ENCODE measurements at regions not wholly inside any gene's neighbourhood (a gene's known extent, or its start where the extent isn't known, plus 50 kb on each side); places are given as distances from the start of the nearest gene placed in this dataset.

DNA sequence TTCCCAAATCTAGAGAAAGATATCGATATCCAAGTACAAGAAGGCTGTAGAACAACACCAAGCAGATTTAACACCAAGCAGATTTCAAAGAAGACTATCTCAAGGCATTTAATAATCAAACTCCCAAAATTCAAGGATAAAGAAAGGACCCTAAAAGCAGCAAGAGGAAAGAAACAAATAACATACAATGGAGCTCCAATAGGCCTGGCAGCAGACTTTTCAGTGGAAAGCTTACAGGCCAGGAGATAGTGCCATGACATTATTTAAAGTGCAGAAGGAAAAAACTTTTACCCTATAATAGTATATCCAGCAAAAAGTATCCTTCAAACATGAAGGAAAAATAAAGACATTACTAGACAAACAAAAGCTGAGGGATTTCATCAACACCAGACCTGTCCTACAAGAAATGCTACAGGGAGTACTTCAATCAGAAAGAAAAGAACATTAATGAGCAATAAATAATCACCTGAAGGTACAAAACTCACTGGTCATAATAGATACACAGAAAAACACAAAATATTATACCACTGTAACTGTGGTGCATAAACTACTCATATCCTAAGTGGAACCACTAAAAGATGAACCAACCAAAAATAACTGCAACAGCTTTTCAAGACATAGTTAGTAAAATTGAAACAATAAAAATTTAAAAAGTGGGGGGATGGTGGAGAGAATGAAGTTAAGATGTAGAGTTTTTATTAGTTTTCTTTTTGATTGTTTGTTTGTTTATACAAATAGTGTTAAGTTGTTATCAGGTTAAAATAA, 267.2 kb downstream of the AUH start:
- DNase-seq (ENCODE audit: low read depth in 1 of 2, low spot score in 1 of 2): no peak

DNA sequence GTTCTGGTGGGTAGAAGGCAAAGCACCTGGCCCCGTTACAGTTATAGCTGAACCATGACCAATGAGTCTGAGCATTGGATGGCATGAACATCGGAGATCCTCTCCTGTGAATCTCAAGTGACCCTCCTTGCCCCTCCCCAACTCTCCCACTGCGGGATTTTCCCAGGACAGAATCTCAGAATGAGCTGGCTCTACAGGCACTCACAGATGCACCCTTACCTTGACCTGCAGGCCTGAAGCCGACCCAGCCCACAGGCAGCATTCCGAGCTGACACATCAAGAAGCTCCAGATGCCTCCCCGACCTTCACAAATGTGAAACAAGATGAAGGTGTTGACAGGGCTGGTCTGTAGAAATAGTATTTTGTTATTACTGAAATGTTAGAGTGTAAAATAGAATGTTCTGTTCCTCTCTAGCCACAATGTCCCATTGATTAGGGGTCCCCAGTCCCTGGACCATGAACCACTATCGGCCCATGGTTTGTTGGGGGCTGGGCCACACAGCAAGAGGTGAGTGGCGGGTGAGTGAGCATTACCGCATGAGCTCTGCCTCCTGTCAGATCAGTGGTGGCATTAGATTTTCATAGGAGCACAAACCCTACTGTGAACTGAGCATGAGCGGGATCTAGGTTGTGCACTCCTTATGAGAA, 263.4 kb downstream of the AUH start:
- DNase-seq (ENCODE audit: low read depth in 1 of 2, low spot score in 1 of 2): no peak

DNA sequence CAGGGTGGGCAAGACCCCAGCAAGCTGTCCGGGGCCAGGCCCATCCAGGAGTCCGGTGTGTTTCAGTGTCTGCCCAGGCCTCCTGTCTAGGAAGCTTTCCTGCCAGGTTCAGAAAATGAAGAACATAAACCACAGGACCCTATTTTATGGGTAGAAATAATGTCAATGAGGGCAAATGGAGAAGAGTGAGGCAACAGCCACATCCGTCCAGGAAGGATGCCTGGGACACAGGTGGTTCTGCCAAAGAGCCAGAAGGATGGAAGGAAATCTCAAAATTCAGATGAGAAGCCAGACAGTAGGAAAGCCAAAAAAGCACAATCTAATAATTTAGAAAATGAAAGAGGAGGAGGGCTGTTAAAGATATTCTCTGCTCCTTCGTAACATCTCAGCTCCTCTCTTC, 262.3 kb downstream of the AUH start:
- DNase-seq (ENCODE audit: low read depth in 1 of 2, low spot score in 1 of 2): no peak

DNA sequence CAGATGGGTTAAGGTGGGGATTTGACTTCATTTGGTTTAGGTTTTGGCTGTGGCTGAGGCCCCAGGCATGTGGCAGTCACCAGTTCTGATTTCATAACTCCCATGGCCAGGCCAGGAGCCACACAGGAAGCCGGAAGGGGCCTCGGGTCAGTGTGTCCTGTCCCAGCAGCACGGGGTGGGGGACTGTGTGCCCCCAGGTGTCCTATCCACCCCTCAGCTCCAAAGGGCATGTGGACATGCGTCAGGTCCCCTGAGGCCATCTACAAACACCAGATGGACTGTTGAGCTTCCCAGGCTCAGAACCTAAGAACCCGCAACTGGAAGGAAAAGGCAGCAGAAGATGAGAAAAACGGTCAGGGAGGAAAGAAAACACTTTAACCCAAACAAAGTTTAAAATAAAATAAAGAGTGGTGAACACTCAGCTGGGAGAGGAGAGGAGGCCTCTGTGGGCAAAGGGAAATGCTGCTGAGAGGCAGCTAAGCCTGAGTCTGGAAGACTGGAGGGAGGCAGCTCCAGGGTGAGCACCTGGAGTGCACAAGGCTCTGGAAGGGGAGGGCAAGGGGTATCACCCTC, 260.8 kb downstream of the AUH start:
- DNase-seq (ENCODE audit: low read depth in 1 of 2, low spot score in 1 of 2): no peak

DNA sequence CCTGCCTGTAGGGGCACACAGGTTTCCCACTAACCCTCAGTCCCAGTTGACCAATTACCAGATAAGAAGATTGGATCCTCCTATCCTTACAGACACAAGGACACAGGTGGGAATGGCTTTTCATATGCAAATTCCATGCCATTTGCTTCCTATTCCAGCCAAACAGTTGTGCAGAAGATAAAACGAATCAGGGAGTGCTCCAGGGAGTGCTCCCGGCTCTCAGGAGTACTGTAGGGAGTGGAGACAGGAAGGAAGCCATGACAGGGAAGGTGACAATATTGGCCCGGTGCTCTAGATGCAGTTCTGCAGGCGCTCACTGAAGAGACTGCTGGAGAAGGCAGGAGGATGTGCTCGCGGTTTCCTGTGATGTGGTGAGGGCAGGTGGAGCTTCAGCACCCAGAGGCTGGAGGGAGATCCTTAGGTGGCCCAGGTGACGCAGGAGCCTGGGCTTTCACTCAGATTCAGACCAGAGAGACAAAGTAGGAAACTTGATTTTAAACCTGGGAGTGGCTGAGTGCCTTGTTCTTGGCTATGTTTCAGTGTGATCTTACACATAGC, 260.0 kb downstream of the AUH start:
- DNase-seq (ENCODE audit: low read depth in 1 of 2, low spot score in 1 of 2): peak; percentile 58 to 60

DNA sequence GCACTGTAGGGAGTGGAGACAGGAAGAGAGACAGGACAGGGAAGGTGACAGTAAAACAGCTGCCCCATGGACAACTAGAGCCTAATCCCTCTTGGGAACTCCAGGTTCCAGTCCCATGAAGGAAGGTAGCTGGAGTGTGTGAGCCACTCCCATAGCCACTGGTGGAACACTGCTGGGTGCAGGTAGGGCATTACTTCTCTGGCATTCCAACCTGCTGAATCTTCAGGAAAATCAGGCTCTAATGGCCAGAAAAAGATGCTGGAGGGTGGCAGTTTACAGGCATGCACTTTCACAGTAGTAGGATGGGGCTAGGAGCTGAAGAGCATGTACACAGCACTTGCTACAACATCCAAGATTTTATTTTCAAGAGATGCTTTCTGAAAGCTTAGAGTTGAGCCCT, 259.4 kb downstream of the AUH start:
- DNase-seq (ENCODE audit: low read depth in 1 of 2, low spot score in 1 of 2): no peak

DNA sequence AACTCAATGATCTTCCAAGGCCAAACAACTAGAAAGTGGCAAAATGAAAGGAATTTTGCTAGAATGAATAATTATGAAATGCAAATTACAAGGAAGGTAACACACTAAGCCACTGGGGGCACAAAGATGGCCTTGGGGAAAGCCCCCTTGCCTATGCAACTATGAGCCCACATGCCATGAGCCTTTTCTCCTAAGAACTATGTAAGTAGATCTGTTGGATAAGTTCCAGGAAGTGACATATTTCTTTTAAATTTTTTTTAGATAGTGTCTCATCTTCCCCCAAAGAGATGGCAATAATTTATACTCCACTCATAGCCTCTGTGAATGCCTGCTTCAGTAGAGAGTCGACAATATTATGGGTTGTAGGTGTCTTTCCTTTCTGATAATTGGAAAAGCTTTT, 257.8 kb downstream of the AUH start:
- no peak for DNase-seq (ENCODE audit: low read depth in 1 of 2, low spot score in 1 of 2)

DNA sequence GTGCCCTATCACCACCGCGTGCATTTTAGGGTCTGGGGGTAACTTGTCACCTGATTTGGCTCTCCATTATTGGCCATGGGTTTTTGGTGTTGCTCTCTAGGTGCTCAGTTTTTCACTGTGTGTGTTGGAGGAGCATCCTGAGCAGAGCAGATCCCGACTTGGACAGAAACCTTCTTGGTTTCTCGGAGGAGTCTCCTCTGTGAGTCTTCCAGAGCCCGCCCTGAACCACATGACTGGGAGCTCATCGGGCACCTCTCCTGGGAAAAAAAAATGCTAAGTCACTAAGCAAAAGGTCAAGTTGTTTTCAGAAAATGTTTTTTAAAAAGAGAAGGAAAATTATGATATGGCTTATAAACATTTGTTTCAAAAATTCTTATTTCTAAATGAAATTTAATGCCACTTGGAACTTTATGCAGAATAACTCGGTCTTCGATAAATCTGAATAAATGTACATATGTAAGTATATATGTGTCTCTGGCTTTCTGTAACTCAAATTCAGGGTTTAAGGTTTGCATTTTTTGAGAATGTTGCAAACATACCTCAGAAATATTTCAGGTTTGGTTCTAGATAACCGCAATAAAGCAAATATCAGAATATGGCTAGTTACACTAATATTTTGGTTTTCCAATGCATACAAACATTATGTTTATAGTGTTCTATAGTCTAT, 255.2 kb downstream of the AUH start:
- DNase-seq (ENCODE audit: low read depth in 1 of 2, low spot score in 1 of 2): no peak

DNA sequence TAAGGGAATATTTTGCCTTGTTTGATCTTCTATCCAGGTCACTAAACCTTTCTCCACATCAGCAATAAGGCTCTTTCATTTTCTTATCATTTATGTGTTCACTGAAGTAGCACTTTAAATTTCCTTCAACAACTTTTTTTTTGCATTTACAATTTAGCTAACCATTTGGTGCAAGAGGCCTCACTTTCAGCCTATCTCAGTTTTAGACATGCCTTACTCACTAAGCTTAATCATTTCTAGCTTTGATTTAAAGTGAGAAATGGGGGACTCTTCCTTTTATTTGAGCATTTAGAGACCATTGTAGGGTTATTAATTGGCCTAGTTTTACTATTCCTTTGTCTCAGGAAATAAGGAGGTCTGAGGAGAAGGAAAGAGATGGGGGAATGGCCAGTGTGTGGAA, 250.5 kb downstream of the AUH start:
- no peak for DNase-seq (ENCODE audit: low read depth in 1 of 2, low spot score in 1 of 2)

DNA sequence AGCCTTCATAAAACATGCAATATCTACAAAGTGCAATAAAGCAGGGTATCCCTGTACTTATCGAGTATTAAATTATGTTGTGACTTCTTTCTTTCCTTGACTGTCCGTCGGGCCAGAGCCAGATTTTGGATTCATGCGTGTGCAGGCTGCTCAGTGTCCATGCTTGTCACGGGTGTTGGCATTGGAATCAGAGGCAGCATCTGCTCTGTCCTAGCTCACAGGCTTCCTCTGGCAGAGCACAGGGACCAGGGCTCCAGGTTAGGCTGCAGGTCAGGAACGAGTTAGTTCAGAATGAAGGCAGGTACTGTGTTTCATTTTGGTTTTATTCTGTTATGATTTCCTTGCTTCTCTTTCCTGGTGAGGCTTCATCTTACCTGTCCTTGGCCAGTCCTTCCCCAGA, 249.8 kb downstream of the AUH start:
- no peak for DNase-seq (ENCODE audit: low read depth in 1 of 2, low spot score in 1 of 2)

DNA sequence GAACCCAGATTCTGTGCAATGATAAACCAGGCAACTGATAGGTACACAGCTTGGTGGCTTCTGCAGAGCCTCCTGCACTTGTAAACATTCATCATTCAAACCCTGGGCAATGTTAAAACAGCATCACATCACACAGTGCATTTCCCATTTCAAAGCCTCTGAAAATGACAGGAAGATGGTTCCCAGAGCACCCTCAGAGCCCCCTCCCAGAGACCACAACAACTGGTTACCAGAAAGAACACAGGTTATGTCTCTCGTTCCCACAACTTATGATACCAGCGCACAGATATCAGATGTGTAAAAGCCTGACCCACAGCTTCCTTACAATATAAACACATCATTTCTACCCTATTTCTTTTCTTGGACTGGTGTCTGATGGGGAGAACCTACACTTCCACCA, 248.7 kb downstream of the AUH start:
- no peak for DNase-seq (ENCODE audit: low read depth in 1 of 2, low spot score in 1 of 2)

DNA sequence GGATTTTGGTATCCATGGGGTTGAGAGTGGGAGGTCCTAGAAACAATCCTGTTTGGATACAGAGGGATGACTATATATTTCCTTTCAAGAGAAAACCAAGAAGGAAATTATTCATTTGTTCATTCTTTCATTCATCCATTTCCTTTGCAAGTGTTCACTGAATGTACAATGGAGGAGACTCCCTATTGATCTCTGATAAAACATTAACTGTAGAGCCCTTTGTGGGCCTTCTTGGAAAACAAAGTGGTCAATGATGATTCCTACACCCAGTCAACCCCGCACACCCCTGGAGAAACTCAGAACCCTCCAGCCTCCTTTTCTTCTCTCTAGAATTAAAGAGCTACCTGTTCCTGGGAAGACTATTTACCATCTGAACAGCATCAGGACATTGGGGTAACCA, 247.3 kb downstream of the AUH start:
- DNase-seq (ENCODE audit: low read depth in 1 of 2, low spot score in 1 of 2): no peak

DNA sequence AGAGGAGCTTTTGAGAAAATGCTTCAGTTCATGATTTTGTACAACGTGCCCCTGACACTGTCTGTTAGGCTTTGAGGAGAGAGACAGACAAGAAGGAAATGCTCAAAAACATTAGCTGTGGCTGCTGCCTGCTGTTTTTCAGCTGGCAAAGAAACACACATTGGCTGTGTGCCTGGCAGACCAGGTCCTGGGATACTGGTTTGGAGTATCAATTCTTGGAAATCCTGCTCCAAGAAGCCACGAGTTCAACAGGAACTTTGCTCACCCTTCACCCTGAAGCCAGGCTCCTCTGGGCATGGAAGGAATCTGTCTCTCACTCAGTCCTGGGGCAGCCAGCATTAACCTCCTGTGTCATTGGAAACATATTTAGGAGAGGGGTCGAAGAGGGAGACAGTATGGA, 245.5 kb downstream of the AUH start:
- DNase-seq (ENCODE audit: low read depth in 1 of 2, low spot score in 1 of 2): no peak

DNA sequence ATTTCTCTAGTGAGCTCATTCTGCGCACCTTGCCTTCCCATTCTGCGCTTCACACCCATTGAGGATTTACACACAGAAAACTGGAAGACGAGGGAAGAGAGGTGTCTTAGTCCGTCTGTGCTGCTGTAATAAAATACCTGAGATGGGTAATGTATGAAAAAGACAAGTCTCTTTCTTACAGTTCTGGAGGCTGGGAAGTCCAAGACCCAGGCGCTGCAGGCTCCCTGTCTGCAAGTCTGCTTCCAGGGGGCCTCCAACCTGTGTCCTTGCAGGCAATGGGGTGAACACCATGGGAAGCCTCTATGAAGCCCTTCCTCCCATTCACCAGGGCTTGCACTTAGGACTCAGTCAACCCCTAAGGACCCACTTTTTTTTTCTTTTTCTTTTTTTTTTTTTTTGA, 245.0 kb downstream of the AUH start:
- no peak for DNase-seq (ENCODE audit: low read depth in 1 of 2, low spot score in 1 of 2)

DNA sequence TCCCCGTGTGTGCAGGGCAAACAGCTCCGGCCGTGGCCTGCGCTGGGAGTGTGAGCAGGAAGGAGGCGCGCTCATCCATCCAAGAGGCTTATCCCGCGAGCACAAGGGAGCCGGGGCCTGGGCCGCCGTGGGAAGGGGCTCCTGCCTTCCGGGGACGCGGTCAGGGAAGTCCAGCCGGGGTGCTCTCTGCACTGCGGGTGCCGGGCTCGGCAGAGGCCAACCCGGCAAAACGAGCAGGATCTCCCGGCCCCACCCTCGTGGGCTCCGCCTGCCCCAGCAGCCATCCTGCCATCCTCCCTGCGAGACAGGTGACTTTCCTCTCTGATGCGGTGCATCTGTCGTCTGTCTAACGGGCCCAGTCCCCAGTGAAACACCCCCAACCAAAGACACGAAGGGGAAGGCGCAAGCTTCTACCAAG, 244.2 kb downstream of the AUH start:
- no peak for DNase-seq (ENCODE audit: low read depth in 1 of 2, low spot score in 1 of 2)

DNA sequence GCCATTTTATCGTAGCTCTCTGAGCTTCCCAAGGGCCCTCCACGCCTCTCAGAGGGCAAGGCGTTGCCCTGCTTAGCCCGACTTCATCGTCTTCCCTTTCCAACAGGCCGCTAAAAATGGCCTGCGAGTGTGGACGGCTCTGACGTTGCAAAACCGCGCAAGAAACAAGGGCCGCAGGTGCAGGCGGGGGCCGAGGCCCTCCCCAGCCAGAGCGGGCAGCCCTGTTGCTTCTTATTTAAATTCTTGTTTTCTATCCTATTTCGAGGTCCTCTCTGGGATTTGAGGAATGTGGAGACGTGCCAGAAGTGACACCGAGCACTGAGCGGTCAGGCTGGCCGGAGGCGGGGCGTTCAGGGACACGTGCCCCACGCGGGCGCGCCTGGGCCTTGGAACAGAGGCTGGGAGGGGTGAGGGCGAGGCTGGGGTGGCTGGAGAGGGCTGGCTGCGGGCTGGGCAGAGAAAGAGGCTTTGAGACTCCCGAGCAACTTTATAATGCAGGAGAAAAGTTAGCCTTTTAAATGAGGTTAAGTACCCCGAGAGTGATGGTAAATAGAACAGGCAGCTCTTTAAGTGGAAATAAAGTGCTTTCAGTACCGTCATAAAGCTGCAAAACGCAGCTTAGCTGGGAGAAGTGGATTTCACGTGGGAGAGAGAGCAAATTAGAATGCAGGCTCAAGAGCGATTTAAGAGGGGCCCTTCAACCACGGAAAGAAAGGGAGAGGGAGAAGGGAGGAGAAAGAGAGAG, 243.6 kb downstream of the AUH start:
- no peak for DNase-seq (ENCODE audit: low read depth in 1 of 2, low spot score in 1 of 2)

DNA sequence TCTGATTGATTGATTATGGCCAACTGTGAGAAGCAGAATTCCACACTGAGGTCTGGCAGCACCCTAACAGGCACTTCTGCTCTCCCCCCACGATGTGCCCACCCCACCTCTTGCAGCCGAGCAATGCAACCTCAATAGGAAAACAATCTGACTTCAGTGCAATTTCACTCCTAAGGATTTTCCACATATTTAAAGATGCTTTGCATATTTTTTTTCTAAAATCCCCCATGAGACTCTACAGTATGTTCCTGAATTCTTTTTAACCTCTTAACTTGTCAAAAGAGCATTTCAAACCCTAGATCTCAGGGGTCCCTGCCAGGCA, 243.1 kb downstream of the AUH start:
- DNase-seq (ENCODE audit: low read depth in 1 of 2, low spot score in 1 of 2): no peak

DNA sequence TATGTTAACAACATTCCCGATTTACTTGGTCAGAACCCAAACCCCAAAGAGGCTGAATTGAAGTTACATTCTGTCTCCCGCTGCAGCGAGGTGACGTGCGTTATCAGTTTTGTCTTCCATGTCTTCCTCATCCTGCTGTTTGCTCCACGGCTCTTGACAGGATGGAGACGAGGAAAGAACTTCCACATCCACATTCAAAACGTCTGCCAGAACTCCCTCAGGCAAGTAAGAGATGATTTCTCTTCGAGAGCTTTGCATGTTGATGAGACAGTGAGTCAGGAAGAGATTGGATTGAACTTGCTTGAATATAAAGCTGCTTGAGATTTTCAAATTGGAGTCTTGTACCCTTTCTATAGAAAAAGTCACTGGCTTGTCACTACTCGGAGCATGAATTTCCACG, 242.6 kb downstream of the AUH start:
- no peak for DNase-seq (ENCODE audit: low read depth in 1 of 2, low spot score in 1 of 2)

DNA sequence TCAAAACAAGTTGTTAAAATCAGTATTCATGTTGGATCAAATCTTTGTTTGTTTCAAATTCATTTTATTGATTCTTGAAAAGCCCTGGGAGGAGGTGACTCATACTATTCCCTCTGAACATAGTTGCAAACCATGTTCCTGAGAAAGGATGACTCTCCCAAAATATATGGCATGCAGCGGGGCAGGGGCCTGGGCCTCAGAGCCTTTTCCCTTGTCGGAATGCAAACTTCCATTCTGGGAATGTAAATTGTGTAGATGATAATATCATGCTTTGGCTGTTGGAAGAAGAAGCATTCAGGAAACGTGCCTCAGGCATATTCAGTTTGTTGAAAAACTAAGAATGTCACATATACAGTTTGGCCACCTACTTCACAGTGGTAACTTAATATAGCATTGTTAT, 242.0 kb downstream of the AUH start:
- DNase-seq (ENCODE audit: low read depth in 1 of 2, low spot score in 1 of 2): no peak

DNA sequence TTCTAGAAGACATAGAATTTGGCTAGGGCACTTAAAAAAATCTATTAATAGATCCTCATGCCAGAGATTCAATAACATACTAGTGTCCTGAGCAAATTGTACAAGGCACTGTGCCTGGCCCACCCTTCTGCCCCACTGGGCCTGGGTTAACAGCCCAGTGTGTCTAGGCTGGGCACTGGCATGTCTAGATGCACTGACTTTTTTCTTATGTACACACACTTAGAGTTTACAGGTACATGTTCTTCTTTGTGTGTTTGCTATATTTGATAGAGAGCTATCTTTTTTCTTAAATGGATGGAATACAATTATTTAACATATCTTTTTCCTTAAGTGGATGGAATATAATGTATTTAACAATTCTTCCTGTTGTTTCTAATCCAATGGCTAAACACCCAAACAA, 241.5 kb downstream of the AUH start:
- no peak for DNase-seq (ENCODE audit: low read depth in 1 of 2, low spot score in 1 of 2)

DNA sequence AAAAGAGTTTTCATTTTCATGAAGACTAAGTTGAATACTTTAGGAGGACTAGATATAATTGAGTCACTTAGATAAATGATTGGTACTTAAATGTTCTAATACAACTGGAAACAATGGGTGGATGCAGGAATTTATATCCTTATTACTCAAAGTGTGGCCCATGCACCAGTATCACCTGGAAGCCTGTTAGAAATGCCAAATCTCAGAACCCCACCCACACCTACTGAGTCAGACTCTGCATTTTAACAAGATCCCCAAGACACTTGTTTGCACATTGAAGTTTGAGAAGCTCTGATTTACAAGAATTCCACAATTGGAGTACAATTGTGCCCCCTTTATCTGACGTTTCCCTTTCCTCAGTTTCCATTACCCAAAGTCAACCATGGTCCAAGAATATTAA, 239.0 kb downstream of the AUH start:
- no peak for DNase-seq (ENCODE audit: low read depth in 1 of 2, low spot score in 1 of 2)

Measured in activated T-helper 1 cell treated with anti-CD3 and anti-CD28 coated beads, Interleukin-2, amount 50 U/mL, for 16 hours (primary cell).